ENCODE measurements at regions not wholly inside any gene's neighbourhood (a gene's known extent, or its start where the extent isn't known, plus 50 kb on each side); places are given as distances from the start of the nearest gene placed in this dataset.
"Not testable (repeated sequence)": the region's sequence is repeated elsewhere in the genome, so short reads cannot be mapped to it uniquely, and the experiment has no call there.

DNA sequence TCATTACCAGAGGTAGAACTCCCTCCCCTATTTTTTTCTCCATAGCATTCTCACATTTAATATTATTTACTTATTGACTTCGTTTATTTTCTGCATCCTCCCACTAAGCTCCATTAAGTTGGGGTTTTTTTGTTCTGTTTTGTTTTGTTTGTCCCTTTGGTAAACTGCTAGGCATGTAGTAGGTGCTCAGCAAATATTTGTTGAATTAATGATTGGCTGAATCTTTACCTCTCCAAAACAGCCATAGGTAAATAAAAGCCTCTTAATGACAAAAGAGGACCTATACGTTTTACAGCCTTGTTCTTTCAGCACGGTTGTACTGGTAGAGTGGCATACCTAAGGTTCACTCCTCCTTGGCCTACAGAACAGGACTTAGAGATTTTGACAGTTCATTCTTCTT lies 52.0 kb downstream of the PRORP start:
- DNase-seq, result no peak

DNA sequence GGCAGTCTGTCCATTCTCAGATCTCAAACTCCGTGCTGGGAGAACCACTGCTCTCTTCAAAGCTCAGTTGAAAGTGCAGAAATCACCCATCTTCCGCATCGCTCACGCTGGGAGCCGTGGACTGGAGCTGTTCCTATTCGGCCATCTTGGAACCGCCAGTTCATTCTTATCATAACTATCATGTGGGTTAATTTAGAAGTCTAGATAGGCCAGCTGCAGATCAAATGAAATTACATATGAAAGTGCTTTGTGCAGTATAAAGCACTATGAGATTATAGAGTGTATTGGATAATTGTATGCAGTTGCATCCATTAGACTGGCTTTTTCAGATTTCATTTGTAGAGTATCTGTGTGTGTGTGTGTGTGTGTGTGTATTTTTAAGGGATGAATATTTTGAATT lies 57.8 kb downstream of the PRORP start:
- DNase-seq, result no peak

DNA sequence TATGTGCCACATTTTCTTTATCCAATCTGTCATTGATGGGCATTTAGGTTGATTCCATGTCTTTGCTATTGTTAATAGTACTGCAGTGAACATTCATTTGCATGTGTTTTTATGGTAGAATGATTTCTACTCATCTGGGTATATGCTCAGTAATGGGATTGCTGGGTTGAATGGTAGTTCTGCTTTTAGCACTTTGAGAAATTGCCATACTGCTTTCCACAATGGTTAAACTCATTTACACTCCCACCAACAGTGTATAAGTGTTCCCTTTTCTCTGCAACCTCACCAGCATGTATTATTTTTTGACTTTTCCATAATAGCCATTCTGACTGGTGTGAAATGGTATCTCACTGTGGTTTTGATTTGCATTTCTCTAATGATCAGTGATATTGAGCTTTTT lies 62.5 kb downstream of the PRORP start:
- not testable (repeated sequence) for DNase-seq

DNA sequence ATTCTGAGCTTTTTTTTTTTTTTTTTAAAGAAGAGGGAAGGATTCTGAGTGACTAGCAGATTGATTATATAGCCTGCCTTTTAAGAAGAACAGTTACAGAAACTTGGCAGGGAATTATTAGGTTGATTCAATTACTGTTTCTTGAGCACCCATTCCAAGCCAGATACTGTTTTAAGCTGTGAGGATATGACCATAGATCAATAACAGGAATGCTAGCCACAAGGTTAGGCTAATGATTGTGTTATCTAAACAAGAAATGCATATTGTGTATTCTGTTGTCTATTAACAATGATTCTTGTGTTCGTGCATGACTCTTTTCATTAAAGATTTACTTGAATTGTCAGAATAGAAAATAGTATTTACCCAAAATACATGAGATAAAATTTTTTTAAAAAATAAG lies 67.1 kb downstream of the PRORP start:
- DNase-seq, result no peak

DNA sequence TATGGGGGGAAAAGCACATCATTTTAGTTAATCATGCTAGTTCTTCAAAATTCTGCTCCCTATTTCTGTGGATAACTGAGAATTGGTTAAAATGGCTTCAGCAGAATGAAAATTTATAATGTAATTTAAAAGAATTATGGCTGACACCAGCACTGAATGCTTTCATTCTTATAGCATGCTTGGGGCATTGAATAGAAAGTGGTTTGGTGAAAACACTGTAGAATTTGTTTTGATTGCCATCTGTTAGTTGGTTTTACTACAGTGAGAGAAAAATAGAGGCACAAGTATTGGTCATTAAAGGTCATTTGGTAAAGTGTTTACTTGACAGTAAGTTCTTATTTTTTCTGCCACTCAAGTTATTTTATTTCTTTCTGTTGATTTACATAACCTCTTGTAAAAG lies 70.8 kb downstream of the PRORP start:
- DNase-seq, result no peak

DNA sequence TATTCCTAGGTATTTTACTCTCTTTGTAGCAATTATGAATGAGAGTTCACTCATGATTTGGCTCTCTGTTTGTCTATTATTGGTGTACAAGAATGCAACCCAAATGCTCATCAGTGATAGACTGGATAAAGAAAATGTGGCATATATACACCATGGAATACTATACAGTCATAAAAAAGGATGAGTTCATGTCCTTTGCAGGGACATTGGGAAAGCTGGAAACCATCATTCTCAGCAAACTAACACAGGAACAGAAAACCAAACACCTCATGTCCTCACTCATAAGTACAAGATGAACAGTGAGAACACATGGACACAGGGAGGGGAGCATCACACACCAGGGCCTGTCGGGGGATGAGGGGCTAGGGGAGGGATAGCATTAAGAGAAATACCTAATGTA lies 71.8 kb downstream of the PRORP start:
- DNase-seq, result not testable (repeated sequence)

DNA sequence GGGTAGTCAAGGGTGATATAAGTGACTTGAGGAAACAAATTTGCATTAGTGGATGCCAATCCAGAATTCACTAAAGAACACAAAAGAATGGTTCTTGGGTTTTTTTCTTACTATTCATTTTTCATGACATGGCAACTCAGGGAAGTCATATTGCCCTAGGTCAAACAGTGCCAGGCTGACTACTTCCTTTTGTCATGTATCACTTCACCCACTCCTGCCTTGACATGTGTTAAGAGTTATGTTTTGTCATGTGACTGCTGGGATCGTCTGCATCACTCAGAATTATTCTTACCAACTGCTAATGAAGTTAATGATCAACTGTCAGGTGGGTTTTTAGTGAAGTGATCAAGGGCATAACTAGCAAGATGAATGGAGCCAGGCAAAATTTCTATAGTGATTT lies 74.2 kb downstream of the PRORP start:
- DNase-seq, result no peak

DNA sequence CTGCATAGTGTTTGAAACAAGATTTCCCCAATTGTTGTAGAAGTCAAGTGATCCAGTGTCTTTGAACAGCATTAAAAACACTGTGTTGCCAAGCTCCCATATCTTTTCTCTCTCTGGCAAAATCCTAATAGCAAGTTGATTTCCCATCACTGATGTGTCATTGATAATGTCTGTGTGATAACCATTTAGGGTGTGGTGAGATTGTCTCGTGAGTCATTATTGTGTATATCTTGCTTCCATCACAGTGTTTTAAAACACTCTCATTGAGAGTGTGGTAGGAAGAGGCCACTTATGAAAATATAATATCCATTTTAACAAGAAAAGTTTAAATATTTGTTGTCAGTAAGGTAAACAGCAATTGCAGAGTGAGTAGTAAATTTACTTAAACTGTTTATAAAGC lies 74.7 kb downstream of the PRORP start:
- DNase-seq, result no peak

DNA sequence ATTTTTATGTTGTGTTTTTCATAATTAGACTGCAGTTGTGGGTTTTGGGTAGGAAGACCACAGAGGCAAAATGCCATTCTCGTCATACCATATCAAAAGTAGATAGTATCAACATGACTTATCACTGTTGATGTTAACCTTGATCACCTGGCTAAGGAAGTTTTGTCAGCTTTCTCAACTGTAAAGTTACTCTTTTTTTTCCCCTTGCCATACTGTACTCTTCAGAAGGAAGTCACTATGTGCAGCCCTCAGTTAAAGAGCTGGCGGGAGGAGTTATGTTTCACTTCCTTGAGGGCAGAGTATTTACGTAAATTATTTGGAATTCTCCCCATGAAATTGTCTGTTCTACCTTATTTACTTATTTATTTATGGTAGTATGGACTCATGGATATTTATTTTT lies 78.7 kb downstream of the PRORP start:
- no peak for DNase-seq

DNA sequence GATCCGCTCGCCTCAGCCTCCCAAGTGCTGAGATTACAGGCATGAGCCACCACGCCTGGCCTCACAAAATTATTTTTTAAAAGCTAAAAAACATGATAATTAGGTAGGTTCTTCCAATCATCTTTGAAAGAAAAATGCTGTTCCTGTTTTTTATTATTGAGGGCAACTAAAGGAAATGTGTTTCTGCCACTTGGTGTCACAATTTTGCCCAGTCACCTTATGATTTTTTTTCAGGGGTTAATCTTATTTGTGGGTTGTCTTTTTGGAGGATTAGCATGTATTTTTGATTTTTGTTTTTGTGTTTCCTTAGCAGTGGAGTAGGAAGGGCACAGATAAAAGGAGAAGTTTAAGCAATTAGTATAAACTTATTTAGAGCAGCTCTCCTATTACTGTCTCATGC lies 79.8 kb downstream of the PRORP start:
- no peak for DNase-seq

DNA sequence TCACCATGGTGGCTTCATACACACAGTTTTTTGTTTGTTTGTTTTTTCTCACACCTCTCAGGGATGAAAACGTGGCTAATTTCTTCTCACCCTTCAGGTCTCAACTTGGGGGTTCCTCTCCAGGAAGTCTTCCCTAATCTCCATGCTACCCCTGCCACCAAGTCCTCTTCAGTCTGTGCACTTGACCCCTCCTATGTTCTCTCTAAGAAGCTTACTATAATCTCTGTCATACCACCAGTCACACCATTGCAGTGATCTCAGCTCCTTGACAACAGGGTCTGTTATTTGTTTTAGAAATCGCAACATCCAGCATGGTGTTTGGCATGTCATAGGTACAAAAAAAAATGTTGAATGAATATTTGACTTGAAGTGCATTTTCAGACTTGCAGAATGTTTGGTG lies 83.4 kb downstream of the PRORP start:
- DNase-seq, result no peak

DNA sequence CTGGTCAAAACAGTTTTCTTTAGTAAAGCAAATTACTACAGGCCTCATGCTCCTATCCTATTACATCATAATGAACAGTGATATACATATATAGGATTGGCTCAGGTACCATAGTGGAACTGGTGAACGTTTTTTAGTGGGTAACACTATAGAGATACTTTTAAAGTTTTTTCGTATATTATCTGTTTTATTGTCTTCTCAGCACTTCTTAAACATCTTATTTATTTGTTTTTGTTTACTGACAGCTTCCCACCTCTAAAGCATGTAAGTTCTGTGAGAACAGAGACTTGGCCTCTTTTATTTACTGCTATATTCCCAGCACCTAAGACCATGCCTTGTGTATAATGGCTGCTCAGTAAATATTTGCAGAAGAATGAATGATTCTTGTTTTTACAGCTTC lies 81.1 kb upstream of the PSMA6 start:
- no peak for DNase-seq

DNA sequence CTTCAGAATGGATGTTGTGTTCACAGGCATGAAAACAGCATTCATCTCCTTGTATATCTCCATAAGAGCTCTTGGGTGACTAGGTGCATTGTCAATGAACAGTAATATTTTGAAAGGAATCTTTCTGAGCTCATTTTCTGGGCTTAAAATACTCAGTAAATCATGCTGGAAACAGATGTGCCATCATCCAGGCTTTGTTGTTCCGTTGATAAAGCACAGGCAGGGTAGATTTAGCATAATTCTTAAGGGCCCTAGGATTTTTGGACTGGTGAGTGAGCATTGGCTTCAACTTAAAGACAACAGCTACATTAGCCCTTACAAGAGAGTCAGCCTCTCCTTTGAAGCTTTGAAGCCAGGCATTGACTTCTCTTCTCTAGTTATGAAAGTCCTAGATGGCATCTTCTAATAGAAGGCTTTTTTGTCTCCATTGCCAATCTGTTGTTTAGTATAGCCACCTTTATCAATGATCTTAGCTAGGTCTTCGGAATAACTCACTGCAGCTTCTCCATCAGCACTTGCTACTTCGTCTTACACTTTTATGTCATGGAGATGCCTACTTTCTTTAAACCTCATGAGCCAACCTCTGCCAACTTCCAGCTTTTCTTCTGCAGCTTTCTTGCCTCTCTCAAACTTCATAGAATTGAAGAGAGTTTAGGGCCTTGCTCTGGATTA lies 79.6 kb upstream of the PSMA6 start:
- no peak for DNase-seq

DNA sequence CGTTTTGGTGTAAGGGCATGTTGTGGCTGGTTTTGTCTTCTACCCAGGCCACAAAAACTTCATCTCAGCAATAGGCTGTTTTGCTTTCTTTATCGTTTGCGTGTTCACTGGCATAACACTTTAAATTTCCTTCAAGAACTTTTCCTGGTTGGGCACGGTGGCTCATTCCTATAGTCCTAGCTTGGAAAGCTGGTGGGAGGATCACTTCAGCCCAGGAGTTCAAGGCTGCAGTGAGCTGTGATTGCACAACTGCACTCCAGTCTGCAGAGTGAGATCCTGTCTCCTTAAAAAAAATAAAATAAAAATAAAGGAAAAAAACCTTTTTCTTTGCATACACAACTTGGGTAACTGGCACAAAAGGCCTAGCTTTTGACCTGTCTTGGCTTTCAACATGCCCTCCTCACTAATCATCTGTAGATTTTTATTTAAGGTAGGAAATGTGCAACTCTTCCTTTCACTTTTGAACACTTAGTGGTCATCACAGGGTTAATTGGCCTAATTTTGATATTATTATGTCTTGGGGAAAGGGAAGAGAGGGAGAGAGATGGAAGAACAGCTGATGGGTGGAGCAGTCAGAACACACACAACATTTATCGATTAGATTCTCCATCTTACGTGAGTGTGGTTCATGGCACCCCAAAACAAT lies 78.9 kb upstream of the PSMA6 start:
- DNase-seq, result no peak

DNA sequence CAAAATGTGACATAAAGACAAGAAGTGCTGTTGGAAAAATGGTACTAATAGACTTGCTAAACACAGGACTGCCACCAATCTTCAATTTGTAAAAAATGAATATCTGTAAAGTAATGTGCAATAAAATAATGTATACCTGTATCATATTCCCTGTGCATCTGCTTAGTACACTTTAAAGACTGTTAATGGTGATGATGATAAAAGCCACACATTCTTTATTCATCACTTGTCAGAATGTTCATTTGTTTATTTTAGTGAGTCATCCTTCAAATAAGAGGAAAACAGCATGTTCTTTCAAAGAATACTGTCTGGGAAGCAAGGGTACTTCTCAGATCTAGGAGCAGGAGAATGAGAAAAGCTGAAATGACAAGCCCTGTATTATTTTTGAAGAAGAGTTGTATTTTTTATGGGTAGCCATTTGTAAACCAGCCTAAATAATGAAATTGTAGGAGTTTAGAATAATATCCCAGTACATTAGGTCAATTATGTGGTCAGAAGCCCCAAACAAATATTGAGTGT lies 78.3 kb upstream of the PSMA6 start:
- DNase-seq, result no peak

DNA sequence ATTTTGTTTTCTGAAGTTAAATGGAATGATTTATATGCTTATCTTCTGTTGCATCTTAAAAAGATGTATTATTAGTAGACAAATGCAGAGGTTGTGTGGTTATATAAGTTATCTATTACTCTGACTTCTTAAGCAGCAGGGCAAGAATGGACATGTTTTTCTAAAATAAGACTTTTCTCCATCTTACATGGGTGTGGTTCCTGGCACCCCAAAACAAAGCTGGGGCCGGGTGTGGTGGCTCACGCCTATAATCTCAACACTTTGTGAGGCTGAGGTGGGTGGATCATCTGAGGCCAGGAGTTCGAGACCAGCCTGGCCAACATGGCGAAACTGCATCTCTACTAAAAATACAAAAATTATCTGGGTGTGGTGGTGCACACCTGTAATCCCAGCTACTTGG lies 77.8 kb upstream of the PSMA6 start:
- DNase-seq, result not testable (repeated sequence)

DNA sequence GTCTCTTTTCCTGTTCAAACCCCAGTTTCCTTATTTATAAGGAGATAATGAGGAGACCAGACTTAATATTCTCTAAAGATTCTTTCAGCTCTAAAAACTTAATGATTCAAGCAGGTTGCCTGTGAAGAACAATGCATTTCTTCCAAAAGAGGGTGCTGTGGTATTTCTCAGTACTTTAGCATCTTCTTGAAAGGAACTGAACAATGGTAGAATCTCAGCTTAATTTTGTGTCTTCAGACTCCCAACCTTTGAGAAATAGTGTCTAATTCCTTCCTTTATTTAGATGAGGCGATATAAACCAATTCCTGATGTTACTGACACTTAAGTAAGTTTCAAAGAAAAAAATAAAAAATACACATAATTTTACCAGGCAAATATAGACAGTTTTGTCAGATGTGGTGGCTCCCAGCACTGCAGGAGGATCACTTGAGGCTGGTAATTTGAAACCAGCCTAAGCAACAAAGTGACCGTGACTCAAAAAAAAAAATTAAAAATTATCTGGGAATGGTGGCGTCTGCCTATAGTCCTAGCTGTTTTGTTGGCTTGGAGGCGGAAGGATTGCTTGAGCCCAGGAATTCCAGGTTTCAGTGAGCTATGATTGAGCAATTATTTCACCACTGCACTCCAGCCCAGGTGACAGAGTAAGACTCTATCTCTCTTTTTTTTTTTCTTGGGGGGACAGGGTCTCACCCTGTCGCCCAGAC lies 76.9 kb upstream of the PSMA6 start:
- no peak for DNase-seq

DNA sequence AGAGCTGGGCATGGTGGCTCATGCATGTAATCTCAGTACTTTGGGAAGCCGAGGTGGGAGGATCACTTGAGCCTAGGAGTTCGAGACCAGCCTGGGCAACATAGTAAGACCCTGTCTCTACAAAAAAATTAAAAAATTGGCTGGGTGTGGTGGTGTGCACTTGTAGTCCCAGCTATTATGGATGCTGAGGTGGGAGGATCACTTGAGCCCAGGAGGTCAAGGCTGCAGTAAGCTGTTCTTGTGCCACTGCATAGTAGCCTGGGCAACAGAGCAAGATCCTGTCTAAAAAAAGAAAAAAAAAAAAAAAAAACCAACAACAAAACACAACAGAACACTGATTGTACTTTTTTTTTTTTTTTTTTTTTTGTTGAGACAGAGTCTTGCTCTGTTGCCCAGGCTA lies 74.0 kb upstream of the PSMA6 start:
- not testable (repeated sequence) for DNase-seq

DNA sequence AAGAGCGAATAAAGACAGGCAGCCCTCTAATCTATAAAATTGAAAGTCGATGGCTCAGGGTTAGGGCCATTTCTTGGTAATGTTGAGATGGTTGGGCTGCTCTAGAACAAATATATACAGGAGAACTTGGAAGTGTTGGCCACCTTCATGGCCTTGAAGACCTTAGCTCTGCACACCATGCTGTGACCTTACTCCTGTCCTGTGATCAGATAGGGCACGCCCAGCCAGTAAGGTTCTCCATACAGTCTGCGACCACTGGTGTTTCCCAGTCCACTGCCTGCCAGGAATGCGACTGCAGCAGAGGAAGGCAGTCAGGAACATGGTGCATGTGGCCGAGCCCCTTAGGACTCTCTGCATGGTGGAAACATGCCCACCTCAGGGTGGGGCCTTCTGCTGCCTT lies 73.2 kb upstream of the PSMA6 start:
- DNase-seq, result no peak

DNA sequence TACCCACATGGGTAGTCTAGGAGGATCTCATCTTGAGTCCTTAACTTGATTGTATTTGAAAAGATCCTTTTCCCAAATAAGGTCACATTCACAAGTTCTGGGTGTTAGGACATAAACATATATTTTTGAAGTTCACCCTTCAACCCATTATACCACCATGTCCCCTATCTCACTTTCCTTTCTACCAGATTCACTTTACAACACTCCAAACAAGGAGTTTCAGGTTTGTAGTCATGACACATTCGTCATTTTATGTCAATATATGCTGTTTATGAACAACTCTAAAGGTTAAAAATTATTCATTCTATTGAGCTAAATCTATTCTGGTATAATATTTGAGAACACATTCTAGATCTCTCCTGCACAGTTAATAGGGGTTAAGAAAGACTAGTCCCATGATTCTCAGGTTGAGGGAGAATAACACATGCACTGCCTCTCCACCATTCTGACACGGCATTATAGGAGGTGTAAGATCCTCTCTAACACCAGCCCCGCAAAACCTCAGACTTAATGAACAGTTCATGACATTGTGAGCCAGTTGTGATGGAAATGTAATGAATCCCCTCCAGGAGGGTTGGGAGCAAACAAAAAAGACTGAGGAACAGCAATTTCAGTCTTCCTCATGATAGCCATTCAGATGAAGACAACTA lies 72.0 kb upstream of the PSMA6 start:
- no peak for DNase-seq

DNA sequence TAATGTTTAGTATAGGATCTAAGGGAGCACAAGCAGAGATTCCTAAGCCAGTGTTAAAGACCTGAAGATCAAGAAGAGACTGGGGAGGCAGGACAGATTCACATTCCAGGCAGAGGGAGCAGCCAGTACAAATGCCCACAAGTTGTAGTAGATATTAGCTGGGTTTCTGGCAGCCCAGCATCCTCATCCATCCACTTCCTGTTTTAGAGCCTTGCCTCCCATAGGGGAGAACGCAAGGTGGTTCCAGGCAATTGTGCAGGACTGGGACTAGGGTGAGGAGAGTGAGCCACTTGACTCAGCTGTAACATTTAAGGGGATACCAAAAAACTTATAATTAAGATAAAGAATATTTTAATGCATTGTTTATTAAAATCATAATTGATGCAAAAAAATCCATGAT lies 71.3 kb upstream of the PSMA6 start:
- DNase-seq, result no peak

DNA sequence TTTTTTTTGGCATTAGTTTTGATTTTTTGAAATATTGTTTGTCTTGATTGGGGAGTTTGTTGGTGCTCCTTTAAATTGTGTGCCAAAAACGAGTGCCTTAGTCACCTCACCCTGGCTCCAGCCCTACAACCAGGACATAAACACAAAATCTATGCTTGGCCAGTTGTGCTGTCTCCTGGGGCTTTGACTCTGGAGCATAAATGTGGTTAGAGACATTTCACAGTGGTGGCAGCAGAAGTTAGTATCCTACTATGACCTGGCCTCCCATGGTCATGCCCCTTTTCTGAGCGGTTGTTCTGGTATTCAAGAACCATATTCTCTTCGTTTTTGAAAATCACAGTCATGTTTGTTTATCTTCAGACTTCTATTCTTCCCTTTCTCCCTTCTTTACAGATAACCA lies 70.7 kb upstream of the PSMA6 start:
- DNase-seq, result no peak

DNA sequence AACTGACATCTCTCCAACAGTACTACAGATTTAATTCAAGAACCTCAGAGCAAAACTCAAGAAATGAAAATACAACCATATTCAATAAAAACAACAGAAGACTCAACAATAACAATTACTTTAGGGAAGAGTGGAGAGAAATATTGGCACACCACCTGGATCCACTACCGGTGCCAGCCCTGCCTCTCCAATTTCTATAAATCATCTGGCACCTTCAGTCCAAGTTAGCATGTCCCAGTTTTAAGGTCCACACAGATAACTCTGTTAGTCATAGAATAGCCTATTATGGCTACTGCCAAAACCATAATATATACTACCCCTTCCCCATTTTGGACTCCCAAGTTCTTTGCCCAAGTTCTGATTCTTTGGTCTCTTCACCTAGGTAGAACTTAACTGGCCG lies 69.9 kb upstream of the PSMA6 start:
- DNase-seq, result no peak
